Kidney glomerular epithelial cell (primary cell): ENCODE measurements at regions not wholly inside any gene's neighbourhood (a gene's known extent, or its start where the extent isn't known, plus 50 kb on each side); places are given as distances from the start of the nearest gene placed in this dataset.
"Not testable (repeated sequence)": the region's sequence is repeated elsewhere in the genome, so short reads cannot be mapped to it uniquely, and the experiment has no call there.

ENCODE experiments used
- DNase-seq: peaks from one replicate; lab custom pipeline; 2025; lab: John Stamatoyannopoulos, UW

- DNase-seq = not testable (repeated sequence)
Observed at GRCh38 chr16:18263046-18263445, 73.5 kb downstream of the NPIPA8 start.

GRCh38 chr16:18261848-18262247, 74.7 kb downstream of the NPIPA8 start:
- DNase-seq = not testable (repeated sequence)

GRCh38 chr16:18259496-18260176, 76.9 kb downstream of the NPIPA8 start:
- not testable (repeated sequence) for DNase-seq

- DNase-seq = not testable (repeated sequence)
Observed at GRCh38 chr16:18252943-18253342, 83.6 kb downstream of the NPIPA8 start.

GRCh38 chr16:18230505-18230904, 106.0 kb downstream of the NPIPA8 start:
- not testable (repeated sequence) for DNase-seq

- DNase-seq = not testable (repeated sequence)
Observed at GRCh38 chr16:18222054-18223009, 114.2 kb downstream of the NPIPA8 start.

GRCh38 chr16:18217741-18218140, 118.8 kb downstream of the NPIPA8 start:
- DNase-seq = not testable (repeated sequence)

- not testable (repeated sequence) for DNase-seq
Observed at GRCh38 chr16:18216814-18217213, 119.7 kb downstream of the NPIPA8 start.

GRCh38 chr16:18213810-18214209, 122.7 kb downstream of the NPIPA8 start:
- DNase-seq = not testable (repeated sequence)

- not testable (repeated sequence) for DNase-seq
Observed at GRCh38 chr16:18211505-18211904, 125.0 kb downstream of the NPIPA8 start.

GRCh38 chr16:18204786-18205185, 131.8 kb downstream of the NPIPA8 start:
- DNase-seq = not testable (repeated sequence)

- not testable (repeated sequence) for DNase-seq
Observed at GRCh38 chr16:18204309-18204708, 132.2 kb downstream of the NPIPA8 start.

- not testable (repeated sequence) for DNase-seq
Observed at GRCh38 chr16:18201511-18201910, 135.0 kb downstream of the NPIPA8 start.

GRCh38 chr16:18192389-18192788, 144.1 kb downstream of the NPIPA8 start:
- not testable (repeated sequence) for DNase-seq

GRCh38 chr16:18190179-18190578, 146.4 kb downstream of the NPIPA8 start:
- DNase-seq = not testable (repeated sequence)

- not testable (repeated sequence) for DNase-seq
Observed at GRCh38 chr16:18184755-18185154, 151.8 kb downstream of the NPIPA8 start.

- not testable (repeated sequence) for DNase-seq
Observed at GRCh38 chr16:18181028-18181427, 155.5 kb downstream of the NPIPA8 start.

- not testable (repeated sequence) for DNase-seq
Observed at GRCh38 chr16:18173945-18174497, 162.5 kb downstream of the NPIPA8 start.

GRCh38 chr16:18162293-18162692, 174.2 kb downstream of the NPIPA8 start:
- DNase-seq = not testable (repeated sequence)

GRCh38 chr16:18161224-18161623, 175.3 kb downstream of the NPIPA8 start:
- not testable (repeated sequence) for DNase-seq

- not testable (repeated sequence) for DNase-seq
Observed at GRCh38 chr16:18159185-18159584, 177.4 kb downstream of the NPIPA8 start.

- not testable (repeated sequence) for DNase-seq
Observed at GRCh38 chr16:18157854-18158253, 178.7 kb downstream of the NPIPA8 start.
